RWPE2 (cell line): ENCODE measurements at regions not wholly inside any gene's neighbourhood (a gene's known extent, or its start where the extent isn't known, plus 50 kb on each side); places are given as distances from the start of the nearest gene placed in this dataset.
"Not testable (repeated sequence)": the region's sequence is repeated elsewhere in the genome, so short reads cannot be mapped to it uniquely, and the experiment has no call there.

Source experiments
- ATAC-seq: fragments of 200-7000 bp; cut with Tn5 transposase; 3 replicates; pipeline ENCODE4 v1.9.1; 2021; ENCODE audit warnings: low read depth
- DNase-seq: peaks from one replicate; pipeline ENCODE4 v3.0.0-alpha.2; 2020; ENCODE audit warnings: low spot score
- H3K27ac ChIP-seq: fragments of 450-650 bp; 2 replicates; pipeline ENCODE4 v1.5.1; 2017; ENCODE audit warnings: mild to moderate bottlenecking; ENCODE audit not compliant: poor library complexity, severe bottlenecking
- H3K27me3 ChIP-seq: fragments of 250-450 bp; sonication (Bioruptor Pico); 2 replicates; pipeline ENCODE4 v1.5.1; 2021; ENCODE audit warnings: mild to moderate bottlenecking, moderate library complexity; ENCODE audit not compliant: insufficient read depth, poor library complexity, severe bottlenecking
- H3K36me3 ChIP-seq: fragments of 250-450 bp; sonication (Bioruptor Pico); 2 replicates; pipeline ENCODE4 v1.5.1; 2020; ENCODE audit warnings: low read depth, mild to moderate bottlenecking, moderate library complexity
- H3K4me1 ChIP-seq: fragments of 250-450 bp; sonication (Bioruptor Pico); 2 replicates; pipeline ENCODE4 v1.5.1; 2021; ENCODE audit warnings: mild to moderate bottlenecking, moderate library complexity; ENCODE audit not compliant: insufficient read depth, poor library complexity, severe bottlenecking
- H3K4me3 ChIP-seq: fragments of 250-450 bp; sonication (Bioruptor Pico); 2 replicates; pipeline ENCODE4 v1.5.1; 2021; ENCODE audit warnings: mild to moderate bottlenecking, moderate library complexity; ENCODE audit not compliant: severe bottlenecking
- H3K9me3 ChIP-seq: fragments of 250-450 bp; sonication (Bioruptor Pico); 2 replicates; pipeline ENCODE4 v1.5.1; 2021; ENCODE audit warnings: mild to moderate bottlenecking, moderate library complexity; ENCODE audit not compliant: severe bottlenecking
- TF ChIP-seq, protein P1 (sequence below): fragments of 450-650 bp; IDR thresholded peaks from one replicate; pipeline ENCODE4 v1.5.1; 2017; ENCODE audit warnings: mild to moderate bottlenecking, moderate library complexity; ENCODE audit not compliant: poor library complexity, severe bottlenecking

DNA sequence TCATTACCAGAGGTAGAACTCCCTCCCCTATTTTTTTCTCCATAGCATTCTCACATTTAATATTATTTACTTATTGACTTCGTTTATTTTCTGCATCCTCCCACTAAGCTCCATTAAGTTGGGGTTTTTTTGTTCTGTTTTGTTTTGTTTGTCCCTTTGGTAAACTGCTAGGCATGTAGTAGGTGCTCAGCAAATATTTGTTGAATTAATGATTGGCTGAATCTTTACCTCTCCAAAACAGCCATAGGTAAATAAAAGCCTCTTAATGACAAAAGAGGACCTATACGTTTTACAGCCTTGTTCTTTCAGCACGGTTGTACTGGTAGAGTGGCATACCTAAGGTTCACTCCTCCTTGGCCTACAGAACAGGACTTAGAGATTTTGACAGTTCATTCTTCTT lies 52.0 kb downstream of the PRORP start:
- Histone ChIP-seq H3K36me3 (peaks cover 5% of the 10 kb centered on the region; the same call in 1 of the 2 replicates), H3K4me3 (no peak overlapping the region), H3K9me3 (no peaks in the 10 kb centered on the region), H3K27ac (no peak overlapping the region), H3K27me3 (no peaks in the 10 kb centered on the region), H3K4me1 (no peaks in the 10 kb centered on the region)
- ATAC-seq (no peak), DNase-seq (no peak)
- TF ChIP-seq, protein P1, sequence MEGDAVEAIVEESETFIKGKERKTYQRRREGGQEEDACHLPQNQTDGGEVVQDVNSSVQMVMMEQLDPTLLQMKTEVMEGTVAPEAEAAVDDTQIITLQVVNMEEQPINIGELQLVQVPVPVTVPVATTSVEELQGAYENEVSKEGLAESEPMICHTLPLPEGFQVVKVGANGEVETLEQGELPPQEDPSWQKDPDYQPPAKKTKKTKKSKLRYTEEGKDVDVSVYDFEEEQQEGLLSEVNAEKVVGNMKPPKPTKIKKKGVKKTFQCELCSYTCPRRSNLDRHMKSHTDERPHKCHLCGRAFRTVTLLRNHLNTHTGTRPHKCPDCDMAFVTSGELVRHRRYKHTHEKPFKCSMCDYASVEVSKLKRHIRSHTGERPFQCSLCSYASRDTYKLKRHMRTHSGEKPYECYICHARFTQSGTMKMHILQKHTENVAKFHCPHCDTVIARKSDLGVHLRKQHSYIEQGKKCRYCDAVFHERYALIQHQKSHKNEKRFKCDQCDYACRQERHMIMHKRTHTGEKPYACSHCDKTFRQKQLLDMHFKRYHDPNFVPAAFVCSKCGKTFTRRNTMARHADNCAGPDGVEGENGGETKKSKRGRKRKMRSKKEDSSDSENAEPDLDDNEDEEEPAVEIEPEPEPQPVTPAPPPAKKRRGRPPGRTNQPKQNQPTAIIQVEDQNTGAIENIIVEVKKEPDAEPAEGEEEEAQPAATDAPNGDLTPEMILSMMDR = no peak

DNA sequence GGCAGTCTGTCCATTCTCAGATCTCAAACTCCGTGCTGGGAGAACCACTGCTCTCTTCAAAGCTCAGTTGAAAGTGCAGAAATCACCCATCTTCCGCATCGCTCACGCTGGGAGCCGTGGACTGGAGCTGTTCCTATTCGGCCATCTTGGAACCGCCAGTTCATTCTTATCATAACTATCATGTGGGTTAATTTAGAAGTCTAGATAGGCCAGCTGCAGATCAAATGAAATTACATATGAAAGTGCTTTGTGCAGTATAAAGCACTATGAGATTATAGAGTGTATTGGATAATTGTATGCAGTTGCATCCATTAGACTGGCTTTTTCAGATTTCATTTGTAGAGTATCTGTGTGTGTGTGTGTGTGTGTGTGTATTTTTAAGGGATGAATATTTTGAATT lies 57.8 kb downstream of the PRORP start:
- TF ChIP-seq, protein P1 = no peak
- no peaks in the 10 kb centered on the region for H3K9me3 ChIP-seq
- no peak overlapping the region for H3K4me3 ChIP-seq
- no peak for DNase-seq
- H3K27me3 ChIP-seq = no peaks in the 10 kb centered on the region
- H3K27ac ChIP-seq = no peak overlapping the region
- no peak for ATAC-seq
- H3K4me1 ChIP-seq = no peaks in the 10 kb centered on the region
- peaks cover 9% of the 10 kb centered on the region; the same call in 1 of the 2 replicates for H3K36me3 ChIP-seq

DNA sequence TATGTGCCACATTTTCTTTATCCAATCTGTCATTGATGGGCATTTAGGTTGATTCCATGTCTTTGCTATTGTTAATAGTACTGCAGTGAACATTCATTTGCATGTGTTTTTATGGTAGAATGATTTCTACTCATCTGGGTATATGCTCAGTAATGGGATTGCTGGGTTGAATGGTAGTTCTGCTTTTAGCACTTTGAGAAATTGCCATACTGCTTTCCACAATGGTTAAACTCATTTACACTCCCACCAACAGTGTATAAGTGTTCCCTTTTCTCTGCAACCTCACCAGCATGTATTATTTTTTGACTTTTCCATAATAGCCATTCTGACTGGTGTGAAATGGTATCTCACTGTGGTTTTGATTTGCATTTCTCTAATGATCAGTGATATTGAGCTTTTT lies 62.5 kb downstream of the PRORP start:
- not testable (repeated sequence) for H3K27ac ChIP-seq, DNase-seq, H3K4me3 ChIP-seq, H3K4me1 ChIP-seq, ATAC-seq, H3K36me3 ChIP-seq, H3K27me3 ChIP-seq, H3K9me3 ChIP-seq

DNA sequence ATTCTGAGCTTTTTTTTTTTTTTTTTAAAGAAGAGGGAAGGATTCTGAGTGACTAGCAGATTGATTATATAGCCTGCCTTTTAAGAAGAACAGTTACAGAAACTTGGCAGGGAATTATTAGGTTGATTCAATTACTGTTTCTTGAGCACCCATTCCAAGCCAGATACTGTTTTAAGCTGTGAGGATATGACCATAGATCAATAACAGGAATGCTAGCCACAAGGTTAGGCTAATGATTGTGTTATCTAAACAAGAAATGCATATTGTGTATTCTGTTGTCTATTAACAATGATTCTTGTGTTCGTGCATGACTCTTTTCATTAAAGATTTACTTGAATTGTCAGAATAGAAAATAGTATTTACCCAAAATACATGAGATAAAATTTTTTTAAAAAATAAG lies 67.1 kb downstream of the PRORP start:
- 0 out of 2 replicates have a peak, but pooled peaks cover 3% of the 10 kb centered on the region for H3K36me3 ChIP-seq
- ATAC-seq (no peak), DNase-seq (no peak)
- no peaks in the 10 kb centered on the region for H3K27me3 ChIP-seq
- TF ChIP-seq, protein P1 = no peak
- H3K4me3 ChIP-seq = no peak overlapping the region
- no peak overlapping the region for H3K27ac ChIP-seq
- no peaks in the 10 kb centered on the region for H3K4me1 ChIP-seq
- H3K9me3 ChIP-seq = no peaks in the 10 kb centered on the region

DNA sequence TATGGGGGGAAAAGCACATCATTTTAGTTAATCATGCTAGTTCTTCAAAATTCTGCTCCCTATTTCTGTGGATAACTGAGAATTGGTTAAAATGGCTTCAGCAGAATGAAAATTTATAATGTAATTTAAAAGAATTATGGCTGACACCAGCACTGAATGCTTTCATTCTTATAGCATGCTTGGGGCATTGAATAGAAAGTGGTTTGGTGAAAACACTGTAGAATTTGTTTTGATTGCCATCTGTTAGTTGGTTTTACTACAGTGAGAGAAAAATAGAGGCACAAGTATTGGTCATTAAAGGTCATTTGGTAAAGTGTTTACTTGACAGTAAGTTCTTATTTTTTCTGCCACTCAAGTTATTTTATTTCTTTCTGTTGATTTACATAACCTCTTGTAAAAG lies 70.8 kb downstream of the PRORP start:
- H3K36me3 ChIP-seq = 0 out of 2 replicates have a peak, but pooled peaks cover 3% of the 10 kb centered on the region
- ATAC-seq = no peak

DNA sequence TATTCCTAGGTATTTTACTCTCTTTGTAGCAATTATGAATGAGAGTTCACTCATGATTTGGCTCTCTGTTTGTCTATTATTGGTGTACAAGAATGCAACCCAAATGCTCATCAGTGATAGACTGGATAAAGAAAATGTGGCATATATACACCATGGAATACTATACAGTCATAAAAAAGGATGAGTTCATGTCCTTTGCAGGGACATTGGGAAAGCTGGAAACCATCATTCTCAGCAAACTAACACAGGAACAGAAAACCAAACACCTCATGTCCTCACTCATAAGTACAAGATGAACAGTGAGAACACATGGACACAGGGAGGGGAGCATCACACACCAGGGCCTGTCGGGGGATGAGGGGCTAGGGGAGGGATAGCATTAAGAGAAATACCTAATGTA lies 71.8 kb downstream of the PRORP start:
- ATAC-seq, H3K27ac ChIP-seq, DNase-seq, H3K36me3 ChIP-seq, H3K27me3 ChIP-seq, H3K4me3 ChIP-seq, H3K9me3 ChIP-seq: not testable (repeated sequence)
- H3K4me1 ChIP-seq = peaks cover 17% of the 10 kb centered on the region

More for the DNA sequence above, 70.8 kb downstream of the PRORP start:
- DNase-seq = no peak
- TF ChIP-seq, protein P1 = no peak
- H3K9me3 ChIP-seq = no peaks in the 10 kb centered on the region
- no peak overlapping the region for H3K4me3 ChIP-seq
- peaks cover 17% of the 10 kb centered on the region for H3K4me1 ChIP-seq
- H3K27me3 ChIP-seq = no peaks in the 10 kb centered on the region
- no peak overlapping the region for H3K27ac ChIP-seq
